ENCODE measurements at regions not wholly inside any gene's neighbourhood (a gene's known extent, or its start where the extent isn't known, plus 50 kb on each side); places are given as distances from the start of the nearest gene placed in this dataset.

DNA sequence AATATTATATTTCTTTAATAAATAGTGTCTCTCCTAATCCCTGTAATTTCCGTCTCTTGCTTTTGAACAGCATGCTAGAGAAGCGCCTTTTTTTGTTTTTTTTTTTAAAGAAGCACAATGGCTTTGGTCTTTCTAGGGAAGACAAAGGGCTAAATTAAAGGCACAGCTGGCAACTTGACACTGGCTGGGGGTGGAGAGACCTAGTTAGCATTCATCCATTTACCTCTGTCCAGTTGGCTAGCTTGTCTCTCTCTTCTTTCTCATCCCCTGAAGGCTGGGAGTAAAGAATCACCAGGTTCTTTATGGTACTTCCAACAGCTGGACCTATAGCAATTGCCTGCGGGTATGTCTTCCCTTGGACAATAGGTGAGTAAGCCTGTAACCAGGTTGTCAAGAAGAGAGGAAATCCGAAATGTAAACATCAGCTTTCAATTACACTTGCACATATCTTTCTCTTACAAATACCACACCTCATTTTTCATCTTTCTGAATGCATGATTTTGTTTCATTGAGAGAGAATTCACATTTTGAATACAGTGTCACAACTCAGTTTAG, 178.4 kb upstream of the GPR101 start:
- Histone ChIP-seq H3K9me3 (ENCODE audit: control insufficient read depth, insufficient read depth, low read length) (peaks cover 12% of the 10 kb centered on the region), H3K4me3 (ENCODE audit: low read depth, low read length) (no peak overlapping the region), H3K27me3 (ENCODE audit: control insufficient read depth, insufficient read depth, low read length) (no peaks in the 10 kb centered on the region), H3K36me3 (ENCODE audit: control insufficient read depth, insufficient read depth, low read length) (no peaks in the 10 kb centered on the region), H3K4me1 (ENCODE audit: control insufficient read depth, insufficient read depth, low read length) (peaks cover 20% of the 10 kb centered on the region), H3K9ac (ENCODE audit: low read depth, low read length) (no peak overlapping the region), H3K27ac (ENCODE audit: low read depth, low read length) (no peak overlapping the region)

DNA sequence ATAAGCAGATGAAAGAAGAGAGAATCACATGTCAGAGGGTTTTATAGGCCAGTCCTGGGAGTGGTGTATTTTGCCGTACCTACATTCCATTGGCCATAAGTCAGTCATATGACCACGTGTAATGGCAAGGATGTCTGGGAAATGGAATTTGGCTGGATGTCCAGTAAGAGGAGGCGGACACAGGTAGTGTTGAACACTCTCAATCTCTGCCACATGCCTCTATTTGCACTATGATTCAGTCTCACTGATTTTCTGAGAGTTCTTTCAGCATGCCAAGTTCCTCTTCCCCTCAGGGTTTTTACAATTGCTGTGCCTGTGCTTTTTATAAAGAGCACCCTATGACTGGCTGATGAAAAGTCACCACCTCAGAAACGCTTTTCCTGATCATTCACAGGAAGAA, 164.2 kb upstream of the GPR101 start:
- Histone ChIP-seq H3K4me3 (ENCODE audit: low read depth, low read length) (no peak overlapping the region), H3K9ac (ENCODE audit: low read depth, low read length) (no peak overlapping the region), H3K27me3 (ENCODE audit: control insufficient read depth, insufficient read depth, low read length) (peaks cover 3% of the 10 kb centered on the region; the same call in 1 of the 2 replicates), H3K36me3 (ENCODE audit: control insufficient read depth, insufficient read depth, low read length) (no peaks in the 10 kb centered on the region), H3K27ac (ENCODE audit: low read depth, low read length) (no peak overlapping the region), H3K9me3 (ENCODE audit: control insufficient read depth, insufficient read depth, low read length) (no peaks in the 10 kb centered on the region), H3K4me1 (ENCODE audit: control insufficient read depth, insufficient read depth, low read length) (no peaks in the 10 kb centered on the region)

GRCh38 chrX:137195991-137196390, 162.2 kb upstream of the GPR101 start:
- H3K27me3 ChIP-seq (ENCODE audit: control insufficient read depth, insufficient read depth, low read length): peaks cover 3% of the 10 kb centered on the region; the same call in 1 of the 2 replicates
- H3K36me3 ChIP-seq (ENCODE audit: control insufficient read depth, insufficient read depth, low read length): no peaks in the 10 kb centered on the region
- H3K4me3 ChIP-seq (ENCODE audit: low read depth, low read length): no peak overlapping the region
- no peak overlapping the region for H3K27ac ChIP-seq (ENCODE audit: low read depth, low read length)
- H3K9ac ChIP-seq (ENCODE audit: low read depth, low read length): no peak overlapping the region
- H3K4me1 ChIP-seq (ENCODE audit: control insufficient read depth, insufficient read depth, low read length): no peaks in the 10 kb centered on the region
- no peaks in the 10 kb centered on the region for H3K9me3 ChIP-seq (ENCODE audit: control insufficient read depth, insufficient read depth, low read length)

DNA sequence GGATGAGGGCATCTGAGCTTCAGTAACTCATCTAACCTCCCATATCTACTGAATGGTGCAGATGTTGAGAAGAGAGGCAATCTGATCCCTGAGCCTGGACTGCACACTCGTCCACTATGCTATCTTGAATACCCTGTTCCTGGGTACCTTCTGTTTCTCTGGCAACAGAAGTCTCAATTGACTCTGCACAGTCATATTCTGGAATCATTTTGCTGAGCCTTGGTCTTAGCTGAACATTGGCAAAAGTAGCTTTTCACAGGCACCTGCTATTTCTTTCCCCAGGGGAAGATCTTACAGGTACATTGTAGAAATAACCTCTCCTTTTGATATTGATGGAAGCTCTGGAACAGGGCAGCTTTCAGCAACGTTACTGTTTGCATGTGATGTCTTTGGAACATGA, 161.5 kb upstream of the GPR101 start:
- H3K4me1 ChIP-seq (ENCODE audit: control insufficient read depth, insufficient read depth, low read length): no peaks in the 10 kb centered on the region
- no peaks in the 10 kb centered on the region for H3K9me3 ChIP-seq (ENCODE audit: control insufficient read depth, insufficient read depth, low read length)
- H3K27ac ChIP-seq (ENCODE audit: low read depth, low read length): no peak overlapping the region
- no peak overlapping the region for H3K9ac ChIP-seq (ENCODE audit: low read depth, low read length)
- no peaks in the 10 kb centered on the region for H3K36me3 ChIP-seq (ENCODE audit: control insufficient read depth, insufficient read depth, low read length)
- H3K4me3 ChIP-seq (ENCODE audit: low read depth, low read length): no peak overlapping the region
- peaks cover 3% of the 10 kb centered on the region; the same call in 1 of the 2 replicates for H3K27me3 ChIP-seq (ENCODE audit: control insufficient read depth, insufficient read depth, low read length)

GRCh38 chrX:137194164-137194563, 160.4 kb upstream of the GPR101 start:
- no peaks in the 10 kb centered on the region for H3K36me3 ChIP-seq (ENCODE audit: control insufficient read depth, insufficient read depth, low read length)
- no peak overlapping the region for H3K27ac ChIP-seq (ENCODE audit: low read depth, low read length)
- H3K9ac ChIP-seq (ENCODE audit: low read depth, low read length): no peak overlapping the region
- H3K9me3 ChIP-seq (ENCODE audit: control insufficient read depth, insufficient read depth, low read length): no peaks in the 10 kb centered on the region
- H3K27me3 ChIP-seq (ENCODE audit: control insufficient read depth, insufficient read depth, low read length): peaks cover 3% of the 10 kb centered on the region; the same call in 1 of the 2 replicates
- no peaks in the 10 kb centered on the region for H3K4me1 ChIP-seq (ENCODE audit: control insufficient read depth, insufficient read depth, low read length)
- H3K4me3 ChIP-seq (ENCODE audit: low read depth, low read length): no peak overlapping the region

DNA sequence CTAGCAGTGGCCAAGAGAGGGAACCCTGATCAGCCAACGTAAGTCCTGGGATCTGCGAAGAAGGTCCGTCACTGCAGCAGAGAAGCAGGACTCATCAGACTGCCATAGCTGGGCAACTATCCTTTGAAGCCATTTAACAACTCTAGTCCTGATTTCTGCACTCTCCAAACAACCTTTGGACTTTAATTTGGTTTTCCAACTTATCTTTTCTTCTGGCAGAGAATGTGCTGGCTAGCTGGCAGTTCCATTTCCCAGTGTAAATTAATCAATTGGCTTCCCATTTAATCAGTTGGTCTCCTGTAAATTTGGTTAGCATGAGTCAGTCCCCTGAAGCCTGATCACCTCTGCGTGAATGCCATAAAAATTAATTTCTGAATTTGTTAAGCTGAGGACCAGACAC, 153.7 kb upstream of the GPR101 start:
- Histone ChIP-seq H3K9ac (ENCODE audit: low read depth, low read length) (no peak overlapping the region), H3K4me1 (ENCODE audit: control insufficient read depth, insufficient read depth, low read length) (no peaks in the 10 kb centered on the region), H3K27ac (ENCODE audit: low read depth, low read length) (no peak overlapping the region), H3K36me3 (ENCODE audit: control insufficient read depth, insufficient read depth, low read length) (no peaks in the 10 kb centered on the region), H3K4me3 (ENCODE audit: low read depth, low read length) (no peak overlapping the region), H3K9me3 (ENCODE audit: control insufficient read depth, insufficient read depth, low read length) (no peaks in the 10 kb centered on the region; the same call in 1 of the 2 replicates), H3K27me3 (ENCODE audit: control insufficient read depth, insufficient read depth, low read length) (no peaks in the 10 kb centered on the region; the same call in 1 of the 2 replicates)

DNA sequence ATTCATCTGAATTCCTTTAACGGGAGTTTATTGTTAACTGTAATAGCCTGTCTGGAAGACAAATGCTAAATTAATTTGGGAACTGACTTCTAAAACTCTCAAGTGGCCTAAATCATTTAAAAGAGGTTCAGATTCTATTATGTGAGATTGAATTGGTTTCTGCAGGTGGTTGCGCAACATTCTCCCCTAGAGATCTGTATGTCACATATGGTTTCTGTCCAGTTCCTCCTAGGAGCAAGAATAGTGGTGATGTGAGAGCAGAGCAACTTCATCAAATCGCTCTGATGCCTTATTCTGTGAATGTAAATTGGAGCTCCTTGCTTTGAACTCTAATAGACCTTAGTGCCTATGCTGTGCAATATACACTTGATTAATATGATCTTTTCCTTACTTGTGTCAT, 144.6 kb upstream of the GPR101 start:
- no peak overlapping the region for H3K4me3 ChIP-seq (ENCODE audit: low read depth, low read length)
- H3K27me3 ChIP-seq (ENCODE audit: control insufficient read depth, insufficient read depth, low read length): no peaks in the 10 kb centered on the region; the same call in 1 of the 2 replicates
- no peaks in the 10 kb centered on the region for H3K36me3 ChIP-seq (ENCODE audit: control insufficient read depth, insufficient read depth, low read length)
- no peaks in the 10 kb centered on the region for H3K4me1 ChIP-seq (ENCODE audit: control insufficient read depth, insufficient read depth, low read length)
- H3K27ac ChIP-seq (ENCODE audit: low read depth, low read length): no peak overlapping the region
- H3K9ac ChIP-seq (ENCODE audit: low read depth, low read length): no peak overlapping the region
- H3K9me3 ChIP-seq (ENCODE audit: control insufficient read depth, insufficient read depth, low read length): no peaks in the 10 kb centered on the region

DNA sequence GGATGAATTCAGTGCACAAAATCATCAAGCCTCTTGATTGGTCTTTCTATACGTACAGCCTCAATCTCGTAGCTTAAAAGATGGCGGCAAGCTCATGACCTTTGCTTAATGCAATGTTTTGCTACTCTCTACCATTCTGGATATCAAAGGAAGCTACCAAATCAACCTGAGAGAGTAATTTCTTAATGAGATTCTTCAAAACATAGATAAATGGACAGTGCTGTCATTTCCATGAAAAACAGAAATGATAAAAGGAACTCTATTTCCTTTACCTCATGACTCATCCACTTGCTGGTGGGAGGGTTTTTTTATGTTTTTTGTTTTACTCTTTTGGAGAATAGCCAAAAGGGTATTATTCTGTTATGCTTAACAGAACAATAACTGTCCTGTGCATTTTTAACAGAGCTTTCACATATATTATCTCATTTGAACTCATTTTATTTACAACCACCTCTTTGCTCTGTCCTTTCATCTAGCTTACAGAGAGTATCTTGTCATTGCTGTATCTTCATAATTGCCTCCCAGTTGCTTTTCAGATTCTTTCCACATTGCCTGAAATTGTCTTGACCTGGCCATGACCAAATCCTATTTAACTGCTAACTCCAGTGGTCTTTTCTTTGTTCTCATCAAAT, 138.6 kb upstream of the GPR101 start:
- H3K27me3 ChIP-seq (ENCODE audit: control insufficient read depth, insufficient read depth, low read length): peaks cover 8% of the 10 kb centered on the region; the same call in 1 of the 2 replicates
- H3K4me3 ChIP-seq (ENCODE audit: low read depth, low read length): no peak overlapping the region
- no peak overlapping the region for H3K27ac ChIP-seq (ENCODE audit: low read depth, low read length)
- no peaks in the 10 kb centered on the region for H3K36me3 ChIP-seq (ENCODE audit: control insufficient read depth, insufficient read depth, low read length)
- no peak overlapping the region for H3K9ac ChIP-seq (ENCODE audit: low read depth, low read length)
- no peaks in the 10 kb centered on the region for H3K9me3 ChIP-seq (ENCODE audit: control insufficient read depth, insufficient read depth, low read length)
- H3K4me1 ChIP-seq (ENCODE audit: control insufficient read depth, insufficient read depth, low read length): no peaks in the 10 kb centered on the region

DNA sequence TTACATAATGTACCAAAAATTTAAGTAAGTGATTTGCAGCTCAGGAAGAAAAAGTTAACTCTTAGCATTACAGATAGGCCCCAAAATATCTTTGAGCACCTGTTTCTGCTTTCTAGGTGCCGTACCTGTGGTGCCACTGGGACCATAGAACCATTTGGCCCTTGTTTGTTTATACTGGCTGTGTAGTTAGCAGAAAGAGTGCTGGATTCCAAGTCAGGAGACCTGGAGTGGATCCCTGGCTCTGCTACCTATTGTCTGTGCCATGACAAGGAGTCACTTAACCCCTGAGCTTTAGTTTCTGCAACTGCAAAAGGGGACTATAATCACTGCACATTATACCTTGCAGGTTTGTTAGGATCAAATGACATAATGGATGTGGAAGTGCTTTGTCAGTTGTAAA, 137.8 kb upstream of the GPR101 start:
- Histone ChIP-seq H3K4me3 (ENCODE audit: low read depth, low read length) (no peak overlapping the region), H3K27ac (ENCODE audit: low read depth, low read length) (no peak overlapping the region), H3K27me3 (ENCODE audit: control insufficient read depth, insufficient read depth, low read length) (peaks cover 8% of the 10 kb centered on the region; the same call in 1 of the 2 replicates), H3K9me3 (ENCODE audit: control insufficient read depth, insufficient read depth, low read length) (no peaks in the 10 kb centered on the region), H3K9ac (ENCODE audit: low read depth, low read length) (no peak overlapping the region), H3K36me3 (ENCODE audit: control insufficient read depth, insufficient read depth, low read length) (no peaks in the 10 kb centered on the region), H3K4me1 (ENCODE audit: control insufficient read depth, insufficient read depth, low read length) (no peaks in the 10 kb centered on the region)

DNA sequence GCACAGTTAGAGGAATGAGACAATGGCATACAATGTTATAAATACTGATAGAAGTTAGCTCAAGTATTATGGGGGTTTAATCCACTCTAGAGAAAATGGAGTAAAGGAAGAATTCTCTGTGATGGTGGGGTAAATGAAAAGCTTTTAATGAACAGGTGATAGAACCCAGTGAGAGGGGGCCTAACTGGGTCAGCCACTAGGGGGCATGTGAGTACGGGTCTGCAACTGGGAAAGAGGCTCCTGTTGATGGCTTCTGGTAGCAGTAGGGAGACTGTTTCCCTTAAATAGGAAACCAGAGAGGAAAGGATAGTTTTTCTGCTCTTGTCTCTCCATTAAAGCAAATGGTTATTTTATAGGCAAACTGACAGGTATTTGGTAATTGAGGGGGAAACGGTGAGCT, 132.8 kb upstream of the GPR101 start:
- Histone ChIP-seq H3K36me3 (ENCODE audit: control insufficient read depth, insufficient read depth, low read length) (no peaks in the 10 kb centered on the region), H3K27me3 (ENCODE audit: control insufficient read depth, insufficient read depth, low read length) (peaks cover 6% of the 10 kb centered on the region; the same call in 1 of the 2 replicates), H3K4me3 (ENCODE audit: low read depth, low read length) (no peak overlapping the region), H3K27ac (ENCODE audit: low read depth, low read length) (no peak overlapping the region), H3K9me3 (ENCODE audit: control insufficient read depth, insufficient read depth, low read length) (no peaks in the 10 kb centered on the region), H3K4me1 (ENCODE audit: control insufficient read depth, insufficient read depth, low read length) (no peaks in the 10 kb centered on the region), H3K9ac (ENCODE audit: low read depth, low read length) (no peak overlapping the region)

GRCh38 chrX:137164329-137164728, 130.5 kb upstream of the GPR101 start:
- H3K27ac ChIP-seq (ENCODE audit: low read depth, low read length): no peak overlapping the region
- no peaks in the 10 kb centered on the region for H3K4me1 ChIP-seq (ENCODE audit: control insufficient read depth, insufficient read depth, low read length)
- H3K36me3 ChIP-seq (ENCODE audit: control insufficient read depth, insufficient read depth, low read length): no peaks in the 10 kb centered on the region
- H3K27me3 ChIP-seq (ENCODE audit: control insufficient read depth, insufficient read depth, low read length): no peaks in the 10 kb centered on the region
- no peak overlapping the region for H3K9ac ChIP-seq (ENCODE audit: low read depth, low read length)
- H3K4me3 ChIP-seq (ENCODE audit: low read depth, low read length): no peak overlapping the region
- H3K9me3 ChIP-seq (ENCODE audit: control insufficient read depth, insufficient read depth, low read length): no peaks in the 10 kb centered on the region
